ENCODE measurements at regions not wholly inside any gene's neighbourhood (a gene's known extent, or its start where the extent isn't known, plus 50 kb on each side); places are given as distances from the start of the nearest gene placed in this dataset.

DNA sequence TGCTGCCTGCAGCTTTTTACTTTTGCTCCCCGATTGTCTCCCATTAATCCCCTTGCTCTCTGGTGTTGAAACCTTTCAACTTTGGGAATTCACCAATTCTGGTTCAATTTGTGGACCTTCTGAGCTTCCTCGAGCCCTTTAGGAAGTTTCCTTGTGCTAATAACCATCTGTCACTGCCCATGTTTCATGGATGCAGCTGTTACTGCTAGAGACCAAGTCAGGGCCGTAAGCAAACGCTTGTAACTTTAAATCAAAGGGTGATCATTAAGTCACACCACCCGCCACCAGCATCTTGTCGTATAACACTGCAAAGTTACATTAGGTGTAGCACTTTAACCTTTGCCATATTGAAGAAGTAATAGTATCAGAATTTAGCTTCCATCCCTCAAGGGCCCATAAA is 268.3 kb upstream of the SASH1 start:
- TF ChIP-seq CBX8 (IDR thresholded peaks at IDR 0.05) (no peak), BHLHE40 (IDR thresholded peaks at IDR 0.05; ENCODE audit: low read depth, low read length) (no peak), MAFK (IDR thresholded peaks at IDR 0.05; ENCODE audit: partially characterized antibody) (no peak), SMC3 (IDR thresholded peaks at IDR 0.05) (no peak), EP300 (IDR thresholded peaks at IDR 0.05) (no peak), CHD2 (IDR thresholded peaks at IDR 0.05; ENCODE audit: low read length, partially characterized antibody) (no peak), KDM5A (IDR thresholded peaks at IDR 0.05) (no peak), KDM1A (IDR thresholded peaks at IDR 0.05; ENCODE audit: low read depth) (no peak), HOXB13 (CRISPR knock-in tag; IDR thresholded peaks at IDR 0.05; ENCODE audit: low read depth) (no peak), MYC (IDR thresholded peaks at IDR 0.05; ENCODE audit: borderline replicate concordance, low read length) (no peak)
- TF ChIP-seq, protein P1, sequence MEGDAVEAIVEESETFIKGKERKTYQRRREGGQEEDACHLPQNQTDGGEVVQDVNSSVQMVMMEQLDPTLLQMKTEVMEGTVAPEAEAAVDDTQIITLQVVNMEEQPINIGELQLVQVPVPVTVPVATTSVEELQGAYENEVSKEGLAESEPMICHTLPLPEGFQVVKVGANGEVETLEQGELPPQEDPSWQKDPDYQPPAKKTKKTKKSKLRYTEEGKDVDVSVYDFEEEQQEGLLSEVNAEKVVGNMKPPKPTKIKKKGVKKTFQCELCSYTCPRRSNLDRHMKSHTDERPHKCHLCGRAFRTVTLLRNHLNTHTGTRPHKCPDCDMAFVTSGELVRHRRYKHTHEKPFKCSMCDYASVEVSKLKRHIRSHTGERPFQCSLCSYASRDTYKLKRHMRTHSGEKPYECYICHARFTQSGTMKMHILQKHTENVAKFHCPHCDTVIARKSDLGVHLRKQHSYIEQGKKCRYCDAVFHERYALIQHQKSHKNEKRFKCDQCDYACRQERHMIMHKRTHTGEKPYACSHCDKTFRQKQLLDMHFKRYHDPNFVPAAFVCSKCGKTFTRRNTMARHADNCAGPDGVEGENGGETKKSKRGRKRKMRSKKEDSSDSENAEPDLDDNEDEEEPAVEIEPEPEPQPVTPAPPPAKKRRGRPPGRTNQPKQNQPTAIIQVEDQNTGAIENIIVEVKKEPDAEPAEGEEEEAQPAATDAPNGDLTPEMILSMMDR (IDR thresholded peaks at IDR 0.05) = no peak
- TF ChIP-seq, protein P2, sequence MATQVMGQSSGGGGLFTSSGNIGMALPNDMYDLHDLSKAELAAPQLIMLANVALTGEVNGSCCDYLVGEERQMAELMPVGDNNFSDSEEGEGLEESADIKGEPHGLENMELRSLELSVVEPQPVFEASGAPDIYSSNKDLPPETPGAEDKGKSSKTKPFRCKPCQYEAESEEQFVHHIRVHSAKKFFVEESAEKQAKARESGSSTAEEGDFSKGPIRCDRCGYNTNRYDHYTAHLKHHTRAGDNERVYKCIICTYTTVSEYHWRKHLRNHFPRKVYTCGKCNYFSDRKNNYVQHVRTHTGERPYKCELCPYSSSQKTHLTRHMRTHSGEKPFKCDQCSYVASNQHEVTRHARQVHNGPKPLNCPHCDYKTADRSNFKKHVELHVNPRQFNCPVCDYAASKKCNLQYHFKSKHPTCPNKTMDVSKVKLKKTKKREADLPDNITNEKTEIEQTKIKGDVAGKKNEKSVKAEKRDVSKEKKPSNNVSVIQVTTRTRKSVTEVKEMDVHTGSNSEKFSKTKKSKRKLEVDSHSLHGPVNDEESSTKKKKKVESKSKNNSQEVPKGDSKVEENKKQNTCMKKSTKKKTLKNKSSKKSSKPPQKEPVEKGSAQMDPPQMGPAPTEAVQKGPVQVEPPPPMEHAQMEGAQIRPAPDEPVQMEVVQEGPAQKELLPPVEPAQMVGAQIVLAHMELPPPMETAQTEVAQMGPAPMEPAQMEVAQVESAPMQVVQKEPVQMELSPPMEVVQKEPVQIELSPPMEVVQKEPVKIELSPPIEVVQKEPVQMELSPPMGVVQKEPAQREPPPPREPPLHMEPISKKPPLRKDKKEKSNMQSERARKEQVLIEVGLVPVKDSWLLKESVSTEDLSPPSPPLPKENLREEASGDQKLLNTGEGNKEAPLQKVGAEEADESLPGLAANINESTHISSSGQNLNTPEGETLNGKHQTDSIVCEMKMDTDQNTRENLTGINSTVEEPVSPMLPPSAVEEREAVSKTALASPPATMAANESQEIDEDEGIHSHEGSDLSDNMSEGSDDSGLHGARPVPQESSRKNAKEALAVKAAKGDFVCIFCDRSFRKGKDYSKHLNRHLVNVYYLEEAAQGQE (IDR thresholded peaks at IDR 0.05) = no peak
- TF ChIP-seq, protein P3, sequence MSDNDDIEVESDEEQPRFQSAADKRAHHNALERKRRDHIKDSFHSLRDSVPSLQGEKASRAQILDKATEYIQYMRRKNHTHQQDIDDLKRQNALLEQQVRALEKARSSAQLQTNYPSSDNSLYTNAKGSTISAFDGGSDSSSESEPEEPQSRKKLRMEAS (IDR thresholded peaks at IDR 0.05) = no peak
- TF ChIP-seq, protein P4, sequence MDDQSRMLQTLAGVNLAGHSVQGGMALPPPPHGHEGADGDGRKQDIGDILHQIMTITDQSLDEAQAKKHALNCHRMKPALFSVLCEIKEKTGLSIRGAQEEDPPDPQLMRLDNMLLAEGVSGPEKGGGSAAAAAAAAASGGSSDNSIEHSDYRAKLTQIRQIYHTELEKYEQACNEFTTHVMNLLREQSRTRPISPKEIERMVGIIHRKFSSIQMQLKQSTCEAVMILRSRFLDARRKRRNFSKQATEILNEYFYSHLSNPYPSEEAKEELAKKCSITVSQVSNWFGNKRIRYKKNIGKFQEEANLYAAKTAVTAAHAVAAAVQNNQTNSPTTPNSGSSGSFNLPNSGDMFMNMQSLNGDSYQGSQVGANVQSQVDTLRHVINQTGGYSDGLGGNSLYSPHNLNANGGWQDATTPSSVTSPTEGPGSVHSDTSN (IDR thresholded peaks at IDR 0.05) = no peak
